HG02981 (cell line): ENCODE measurements at regions not wholly inside any gene's neighbourhood (a gene's known extent, or its start where the extent isn't known, plus 50 kb on each side); places are given as distances from the start of the nearest gene placed in this dataset.
"Not testable (repeated sequence)": the region's sequence is repeated elsewhere in the genome, so short reads cannot be mapped to it uniquely, and the experiment has no call there.

Experiments used
- ATAC-seq: cut with Tn5 transposase; IDR thresholded peaks from one replicate; pipeline ENCODE4 v1.9.1; 2021; ENCODE audit warnings: mild to moderate bottlenecking, moderate library complexity; ENCODE audit not compliant: unreplicated experiment

GRCh38 chr1:223045164-223045957 is 97.7 kb downstream of the TLR5 start:
- no peak for ATAC-seq

- ATAC-seq, result no peak
Observed at GRCh38 chr1:223046011-223046410, 97.0 kb downstream of the TLR5 start.

- ATAC-seq, result not testable (repeated sequence)
Observed at GRCh38 chr1:223046463-223046862, 96.6 kb downstream of the TLR5 start.

GRCh38 chr1:223048026-223048425 is 95.0 kb downstream of the TLR5 start:
- no peak for ATAC-seq

GRCh38 chr1:223052462-223052861 is 90.6 kb downstream of the TLR5 start:
- ATAC-seq, result no peak

GRCh38 chr1:223052931-223053330 is 90.1 kb downstream of the TLR5 start:
- ATAC-seq, result no peak

- ATAC-seq, result no peak
Observed at GRCh38 chr1:223056802-223057201, 86.2 kb downstream of the TLR5 start.

GRCh38 chr1:223057569-223058093 is 85.4 kb downstream of the TLR5 start:
- ATAC-seq, result no peak
